Neural cell (in vitro differentiated cells): ENCODE measurements at regions not wholly inside any gene's neighbourhood (a gene's known extent, or its start where the extent isn't known, plus 50 kb on each side); places are given as distances from the start of the nearest gene placed in this dataset.

Experiments
- H2AFZ ChIP-seq: fragments of 200-600, 300-800 bp; sonication (generic), shearing (Covaris generic); 2 replicates; pipeline ENCODE4 v1.6.0; 2014; ENCODE audit warnings: low read depth, mild to moderate bottlenecking, antibody characterized with exemption, low read length, moderate library complexity
- H3F3A ChIP-seq: fragments of 200-600 bp; shearing (Covaris generic); 2 replicates; pipeline ENCODE4 v1.6.1; 2016; ENCODE audit warnings: mild to moderate bottlenecking, moderate library complexity, mixed read lengths, antibody characterized with exemption, low read length; ENCODE audit not compliant: insufficient read depth, poor library complexity, severe bottlenecking
- H3K27ac ChIP-seq: fragments of 200-600, 300-800 bp; sonication (generic), shearing (Covaris generic); 2 replicates; pipeline ENCODE4 v1.5.1; 2014; ENCODE audit warnings: mild to moderate bottlenecking, low read length, moderate library complexity
- H3K27me3 ChIP-seq: fragments of 300-800, 200-600 bp; sonication (generic), shearing (Covaris generic); 2 replicates; pipeline ENCODE4 v1.6.0; 2014; ENCODE audit warnings: mild to moderate bottlenecking, low read depth, low read length, moderate library complexity; ENCODE audit not compliant: insufficient read depth
- H3K36me3 ChIP-seq: fragments of 300-800, 200-600 bp; sonication (generic), shearing (Covaris generic); 2 replicates; pipeline ENCODE4 v1.5.1; 2014; ENCODE audit warnings: mild to moderate bottlenecking, antibody characterized with exemption, low read length, moderate library complexity; ENCODE audit not compliant: insufficient read depth
- H3K4me2 ChIP-seq: fragments of 300-800, 200-600 bp; sonication (generic), shearing (Covaris generic); 2 replicates; pipeline ENCODE4 v1.6.0; 2014; ENCODE audit warnings: mild to moderate bottlenecking, low read length
- H3K4me3 ChIP-seq: fragments of 300-800, 200-600 bp; sonication (generic), shearing (Covaris generic); 2 replicates; pipeline ENCODE4 v1.5.1; 2014; ENCODE audit warnings: mild to moderate bottlenecking, low read length, moderate library complexity
- H3K79me2 ChIP-seq: fragments of 200-600 bp; shearing (Covaris generic); replicated peaks from 2 replicates; pipeline ENCODE4 v1.6.0; 2014; ENCODE audit warnings: mild to moderate bottlenecking, low read length, moderate library complexity; ENCODE audit not compliant: insufficient read depth
- H3K9ac ChIP-seq: fragments of 300-800, 200-600 bp; sonication (generic), shearing (Covaris generic); 2 replicates; pipeline ENCODE4 v1.6.1; 2016; ENCODE audit warnings: mild to moderate bottlenecking, low read length, mixed read lengths
- H3K9me2 ChIP-seq: fragments of 200-600 bp; shearing (Covaris generic); 2 replicates; pipeline ENCODE4 v1.6.1; 2016; ENCODE audit warnings: mild to moderate bottlenecking, low read length, mixed read lengths; ENCODE audit not compliant: insufficient read depth
- H3K9me3 ChIP-seq: fragments of 200-600, 300-800 bp; sonication (generic), shearing (Covaris generic); 2 replicates; pipeline ENCODE4 v1.6.1; 2016; ENCODE audit warnings: mild to moderate bottlenecking, mixed run types, low read length, moderate library complexity, mixed read lengths
- H4K20me1 ChIP-seq: fragments of 200-600 bp; shearing (Covaris generic); 2 replicates; pipeline ENCODE4 v1.6.1; 2016; ENCODE audit warnings: mild to moderate bottlenecking, mixed run types; ENCODE audit not compliant: insufficient read depth
- EP300 ChIP-seq: fragments of 450-650 bp; conservative IDR thresholded peaks from 2 replicates; pipeline ENCODE4 v1.6.1; 2014; ENCODE audit warnings: antibody characterized with exemption, mild to moderate bottlenecking, moderate library complexity; ENCODE audit not compliant: poor library complexity, severe bottlenecking
- EZH2 ChIP-seq: fragments of 200-600, 300-800 bp; shearing (Covaris generic), sonication (generic); IDR thresholded peaks from 2 replicates; pipeline ENCODE4 v1.6.1; 2014; ENCODE audit warnings: antibody characterized with exemption, low read length, borderline replicate concordance, mild to moderate bottlenecking; ENCODE audit not compliant: insufficient read depth, poor library complexity, severe bottlenecking
- MXI1 ChIP-seq: fragments of 450-650 bp; conservative IDR thresholded peaks from 2 replicates; pipeline ENCODE4 v1.6.1; 2014; ENCODE audit warnings: antibody characterized with exemption, mild to moderate bottlenecking; ENCODE audit not compliant: poor library complexity, severe bottlenecking
- POLR2AphosphoS5 ChIP-seq: IDR thresholded peaks from 2 replicates; pipeline ENCODE4 v1.6.1; 2012
- RAD21 ChIP-seq: fragments of 450-650 bp; conservative IDR thresholded peaks from 2 replicates; pipeline ENCODE4 v1.6.1; 2014; ENCODE audit warnings: antibody characterized with exemption, mild to moderate bottlenecking, moderate library complexity
- REST ChIP-seq: IDR thresholded peaks from 2 replicates; pipeline ENCODE4 v1.6.1; 2012; ENCODE audit warnings: borderline replicate concordance
- SMC3 ChIP-seq: fragments of 450-650 bp; conservative IDR thresholded peaks from 2 replicates; pipeline ENCODE4 v1.6.1; 2014; ENCODE audit warnings: antibody characterized with exemption, mild to moderate bottlenecking, moderate library complexity; ENCODE audit not compliant: poor library complexity
- TAF1 ChIP-seq: IDR thresholded peaks from 2 replicates; pipeline ENCODE4 v1.6.1; 2012; ENCODE audit warnings: low read depth
- TF ChIP-seq, protein P1 (sequence below): fragments of 450-650 bp; IDR thresholded peaks from 2 replicates; pipeline ENCODE4 v1.5.1; 2014; ENCODE audit warnings: antibody characterized with exemption, mild to moderate bottlenecking, moderate library complexity; ENCODE audit not compliant: poor library complexity, severe bottlenecking

- Histone ChIP-seq H3K9me2 (no peaks in the 10 kb centered on the region), H3K27ac (no peak overlapping the region), H3F3A (no peaks in the 10 kb centered on the region), H4K20me1 (no peaks in the 10 kb centered on the region), H2AFZ (no peak overlapping the region), H3K27me3 (no peaks in the 10 kb centered on the region), H3K9ac (no peak overlapping the region), H3K4me2 (no peak overlapping the region), H3K79me2 (no peaks in the 10 kb centered on the region), H3K9me3 (no peaks in the 10 kb centered on the region), H3K4me3 (no peak overlapping the region), H3K36me3 (no peaks in the 10 kb centered on the region)
- no peak for TF ChIP-seq RAD21
- TF ChIP-seq POLR2AphosphoS5, result no peak
- no peak for TF ChIP-seq EP300
- TF ChIP-seq REST, result no peak
- no peak for TF ChIP-seq SMC3
- TF ChIP-seq, protein P1, sequence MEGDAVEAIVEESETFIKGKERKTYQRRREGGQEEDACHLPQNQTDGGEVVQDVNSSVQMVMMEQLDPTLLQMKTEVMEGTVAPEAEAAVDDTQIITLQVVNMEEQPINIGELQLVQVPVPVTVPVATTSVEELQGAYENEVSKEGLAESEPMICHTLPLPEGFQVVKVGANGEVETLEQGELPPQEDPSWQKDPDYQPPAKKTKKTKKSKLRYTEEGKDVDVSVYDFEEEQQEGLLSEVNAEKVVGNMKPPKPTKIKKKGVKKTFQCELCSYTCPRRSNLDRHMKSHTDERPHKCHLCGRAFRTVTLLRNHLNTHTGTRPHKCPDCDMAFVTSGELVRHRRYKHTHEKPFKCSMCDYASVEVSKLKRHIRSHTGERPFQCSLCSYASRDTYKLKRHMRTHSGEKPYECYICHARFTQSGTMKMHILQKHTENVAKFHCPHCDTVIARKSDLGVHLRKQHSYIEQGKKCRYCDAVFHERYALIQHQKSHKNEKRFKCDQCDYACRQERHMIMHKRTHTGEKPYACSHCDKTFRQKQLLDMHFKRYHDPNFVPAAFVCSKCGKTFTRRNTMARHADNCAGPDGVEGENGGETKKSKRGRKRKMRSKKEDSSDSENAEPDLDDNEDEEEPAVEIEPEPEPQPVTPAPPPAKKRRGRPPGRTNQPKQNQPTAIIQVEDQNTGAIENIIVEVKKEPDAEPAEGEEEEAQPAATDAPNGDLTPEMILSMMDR, result no peak
- no peak for TF ChIP-seq TAF1
- TF ChIP-seq MXI1, result no peak
- TF ChIP-seq EZH2, result no peak
Measured at GRCh38 chr10:105743343-105744056, 1102.4 kb downstream of the SORCS3 start.

DNA sequence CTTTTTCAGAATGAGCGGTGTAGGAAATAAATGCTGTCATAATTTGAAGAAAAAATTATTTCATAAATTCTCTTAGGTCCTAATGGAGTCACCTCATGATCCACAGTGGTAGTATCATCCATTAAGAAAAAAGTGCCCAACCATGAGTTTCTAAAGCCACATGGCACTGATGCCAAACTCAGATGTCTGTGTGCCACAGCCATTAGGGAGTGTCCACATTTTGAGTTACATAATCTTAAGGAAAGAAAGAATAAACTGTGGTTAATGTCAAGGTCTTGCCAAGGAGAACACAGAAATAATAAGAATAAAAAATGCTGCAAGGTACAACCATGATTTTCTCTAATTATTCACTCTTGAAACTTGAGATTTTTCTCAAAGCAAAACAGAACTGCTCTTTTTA, 1101.8 kb downstream of the SORCS3 start:
- H3K9ac ChIP-seq, result no peak overlapping the region
- no peaks in the 10 kb centered on the region for H3F3A ChIP-seq
- no peaks in the 10 kb centered on the region for H3K9me3 ChIP-seq
- no peak for TF ChIP-seq MXI1
- no peak for TF ChIP-seq SMC3
- TF ChIP-seq, protein P1, result no peak
- TF ChIP-seq EZH2, result no peak
- TF ChIP-seq REST, result no peak
- H2AFZ ChIP-seq, result no peak overlapping the region
- H4K20me1 ChIP-seq, result no peaks in the 10 kb centered on the region
- no peak overlapping the region for H3K4me3 ChIP-seq
- H3K4me2 ChIP-seq, result no peak overlapping the region
- no peaks in the 10 kb centered on the region for H3K9me2 ChIP-seq
- H3K36me3 ChIP-seq, result no peaks in the 10 kb centered on the region
- H3K27me3 ChIP-seq, result no peaks in the 10 kb centered on the region
- H3K27ac ChIP-seq, result no peak overlapping the region
- H3K79me2 ChIP-seq, result no peaks in the 10 kb centered on the region
